Inferior parietal cortex (tissue), 1 donor: ENCODE measurements at regions not wholly inside any gene's neighbourhood (a gene's known extent, or its start where the extent isn't known, plus 50 kb on each side); places are given as distances from the start of the nearest gene placed in this dataset.

Experiments
- DNase-seq: peaks from one replicate; pipeline ENCODE4 v3.0.0-alpha.2; 2016; ENCODE audit errors: extremely low spot score

DNA sequence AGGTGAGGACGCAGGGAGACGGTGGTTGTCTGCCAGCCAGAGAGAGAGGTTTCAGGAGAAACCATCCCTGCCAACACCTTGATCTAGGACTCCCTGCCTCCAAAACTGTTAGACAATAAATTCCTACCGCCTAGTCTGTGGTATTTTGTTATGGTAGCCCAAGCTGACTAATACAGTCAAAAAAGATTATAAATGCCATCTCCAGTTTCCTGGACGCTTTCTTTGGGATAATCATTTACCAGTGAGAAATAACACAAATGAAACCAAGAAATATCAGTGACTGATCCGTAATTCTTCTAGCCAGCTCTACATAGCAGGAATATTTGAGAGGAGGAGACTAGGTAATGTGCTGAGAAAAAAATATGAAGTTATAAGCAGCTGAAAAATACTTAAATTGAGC, 707.8 kb upstream of the LMCD1 start:
- no peak for DNase-seq

DNA sequence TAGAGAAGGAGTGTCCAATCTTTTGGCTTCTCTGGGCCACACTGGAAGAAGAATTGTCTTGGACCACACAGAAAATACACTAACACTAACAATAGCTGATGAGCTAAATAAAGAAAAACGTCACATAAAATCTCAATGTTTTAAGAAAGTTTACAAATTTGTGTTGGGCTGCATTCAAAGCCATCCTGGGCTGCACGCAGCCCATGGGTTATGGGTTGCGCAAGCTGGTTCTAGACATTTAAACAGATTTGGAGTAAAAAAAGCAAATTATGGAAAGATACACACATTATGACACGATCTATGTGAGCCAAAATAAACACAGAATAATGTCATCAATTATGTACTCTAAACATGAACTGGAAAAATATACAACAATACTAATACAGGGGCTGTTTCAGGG, 703.3 kb upstream of the LMCD1 start:
- DNase-seq = no peak

DNA sequence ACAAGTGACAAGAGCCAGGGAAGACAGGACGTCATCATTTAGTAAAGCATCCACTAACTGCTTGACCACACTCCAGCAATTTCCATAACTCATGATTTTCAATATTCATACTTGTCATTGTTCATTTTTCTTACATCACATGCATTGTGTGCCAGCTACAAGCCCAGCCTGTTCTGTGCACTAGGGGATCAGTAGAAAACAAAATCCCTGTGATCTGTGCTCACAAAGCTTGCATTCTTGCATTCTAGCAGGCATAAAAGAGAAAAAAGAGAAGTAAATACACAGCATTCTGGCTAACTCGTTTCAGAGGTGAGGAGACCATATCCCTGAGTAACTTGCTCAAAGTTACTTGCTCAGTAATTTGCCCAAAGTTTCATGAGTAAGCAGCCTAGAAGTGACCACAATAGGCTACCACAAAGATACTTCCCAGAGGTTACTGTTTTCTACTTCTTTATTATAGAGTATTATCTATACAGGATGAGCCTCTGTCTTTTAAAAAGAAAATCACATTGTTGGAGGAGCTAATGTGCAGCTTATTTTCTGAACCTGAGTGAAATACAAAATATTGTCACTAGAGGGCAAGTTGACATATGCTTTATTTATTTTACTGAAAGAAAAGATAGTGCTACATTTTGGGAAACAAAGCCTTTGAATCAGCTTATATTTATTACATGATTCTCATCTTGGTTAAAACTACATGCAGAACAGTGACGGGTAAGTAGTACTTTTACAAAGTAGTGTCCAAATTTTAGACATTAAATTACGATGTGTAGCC, 701.4 kb upstream of the LMCD1 start:
- DNase-seq = peak; percentile 41

DNA sequence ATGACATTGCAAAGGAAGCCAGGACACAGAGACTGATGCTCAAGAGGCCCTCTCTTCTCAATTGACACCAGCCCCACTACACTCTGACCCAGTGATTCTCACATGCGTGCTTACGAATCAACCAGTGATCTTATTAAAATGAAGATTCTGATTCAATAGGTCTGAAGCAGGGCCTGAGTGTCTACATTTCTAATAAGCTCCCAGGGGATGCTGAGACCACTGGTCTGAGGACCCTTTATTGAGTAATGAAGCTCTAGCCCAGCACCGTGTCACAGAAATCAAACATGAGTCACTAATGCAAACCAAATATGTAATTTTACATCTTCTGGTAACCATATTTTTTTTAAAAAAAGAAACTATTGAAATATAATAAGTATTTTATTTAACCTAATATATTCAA, 689.1 kb upstream of the LMCD1 start:
- no peak for DNase-seq

DNA sequence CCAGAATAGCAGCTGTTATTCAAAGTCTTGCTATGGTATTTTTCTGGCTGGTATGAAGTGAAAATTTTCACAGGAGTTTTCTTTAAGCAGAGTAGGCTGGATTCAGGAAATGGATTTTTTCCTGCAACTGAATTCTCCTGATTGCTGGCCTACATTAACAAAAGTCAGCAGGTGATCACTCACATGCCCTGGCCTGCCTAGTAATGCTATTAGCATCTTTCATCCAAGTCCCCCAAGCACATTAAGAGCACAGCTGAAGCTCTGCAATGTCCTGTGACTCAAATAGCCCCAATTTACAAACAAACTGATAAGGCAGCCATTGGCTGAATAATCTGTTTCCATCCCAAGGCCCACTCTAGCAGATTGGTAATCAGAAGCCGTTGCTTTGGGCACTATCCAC, 688.3 kb upstream of the LMCD1 start:
- no peak for DNase-seq

DNA sequence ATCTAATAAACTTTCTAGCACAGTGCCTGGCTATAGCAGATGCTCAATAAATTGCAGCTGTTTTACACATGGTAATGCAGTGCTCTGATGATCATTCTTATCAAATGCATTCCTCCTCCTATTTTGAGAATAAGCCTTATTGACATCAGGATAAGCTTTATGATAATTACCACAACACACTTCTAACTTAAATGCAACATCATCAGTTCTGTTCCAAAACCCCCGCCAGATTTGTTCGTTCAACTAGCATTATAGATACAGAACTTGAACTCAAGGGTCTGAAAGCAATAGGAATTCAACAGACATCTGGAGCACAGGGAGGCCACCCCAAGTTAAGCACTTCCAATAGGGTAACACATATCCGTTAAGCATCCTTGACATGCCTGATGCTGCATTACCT, 684.4 kb upstream of the LMCD1 start:
- DNase-seq = no peak

DNA sequence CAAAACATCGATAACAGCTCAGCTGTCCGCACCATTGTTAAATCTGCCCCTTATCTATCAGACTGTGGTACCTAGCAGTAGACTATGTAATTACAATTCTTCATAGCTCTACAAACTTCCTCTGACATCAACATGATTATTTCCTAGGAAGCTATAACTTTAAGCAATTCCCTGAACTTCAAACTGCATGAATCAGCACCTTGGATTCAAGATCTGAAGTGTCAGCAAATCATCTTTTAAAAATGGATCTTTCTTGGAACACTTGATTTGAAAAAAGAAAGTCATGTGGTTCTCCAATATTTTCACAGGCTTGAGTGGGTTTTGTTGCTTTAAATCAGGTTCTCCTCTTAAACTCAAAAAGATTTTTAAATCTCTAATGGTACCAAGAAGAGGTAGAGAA, 680.7 kb upstream of the LMCD1 start:
- no peak for DNase-seq

DNA sequence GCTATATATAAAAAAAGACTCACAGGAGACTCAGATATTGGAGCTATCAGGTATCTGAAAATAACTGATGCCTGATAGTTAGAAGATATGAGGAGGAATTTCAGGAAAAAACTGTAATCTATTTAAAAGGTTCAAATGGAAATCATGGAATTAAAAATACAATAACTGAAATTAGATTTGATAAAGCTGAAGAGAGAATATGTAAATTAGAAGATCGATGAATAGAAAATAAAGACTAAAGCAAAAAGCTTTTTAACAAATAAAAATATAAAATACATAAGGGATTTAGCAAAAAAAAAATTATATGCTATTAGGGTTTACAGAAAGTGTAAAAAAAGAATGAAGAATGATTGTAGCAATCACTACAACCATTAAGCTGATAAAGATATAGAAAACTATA, 679.8 kb upstream of the LMCD1 start:
- DNase-seq = no peak

DNA sequence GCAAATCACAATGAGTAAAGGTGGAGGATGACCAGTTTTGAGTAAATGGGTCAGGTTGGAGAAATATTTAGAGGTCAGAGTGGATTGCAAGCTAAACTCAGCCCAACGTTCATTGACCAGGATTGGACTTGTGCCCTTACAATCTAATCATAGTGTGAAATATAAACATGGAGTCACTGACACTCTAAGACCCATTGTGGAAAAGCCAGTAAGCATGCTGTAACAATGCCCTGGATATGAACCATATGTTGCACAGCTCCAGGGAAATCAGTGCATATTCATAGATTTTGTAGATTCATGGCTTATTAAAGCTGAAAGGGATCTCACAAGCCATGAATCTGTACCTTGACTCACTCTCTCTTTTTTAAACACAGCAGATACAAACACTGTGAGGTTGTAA, 660.2 kb upstream of the LMCD1 start:
- no peak for DNase-seq

DNA sequence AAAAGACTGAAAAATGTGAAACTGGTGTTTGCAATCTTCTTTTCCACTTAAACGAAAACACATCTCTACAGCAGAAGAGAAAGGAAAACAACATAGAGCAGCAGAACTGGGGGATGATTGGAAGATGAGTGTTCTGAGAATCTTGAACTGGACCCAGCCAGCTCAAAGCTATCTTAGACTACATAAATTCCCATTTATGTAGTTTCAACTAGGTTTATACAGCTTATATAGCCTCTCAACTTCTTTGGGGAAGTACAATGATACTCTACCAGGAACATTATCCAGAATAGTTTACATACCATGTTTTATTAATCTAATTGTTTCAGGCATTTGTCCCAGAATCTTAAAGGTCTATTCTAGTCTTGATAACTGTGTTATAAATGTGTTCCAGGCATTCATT, 658.2 kb upstream of the LMCD1 start:
- no peak for DNase-seq

DNA sequence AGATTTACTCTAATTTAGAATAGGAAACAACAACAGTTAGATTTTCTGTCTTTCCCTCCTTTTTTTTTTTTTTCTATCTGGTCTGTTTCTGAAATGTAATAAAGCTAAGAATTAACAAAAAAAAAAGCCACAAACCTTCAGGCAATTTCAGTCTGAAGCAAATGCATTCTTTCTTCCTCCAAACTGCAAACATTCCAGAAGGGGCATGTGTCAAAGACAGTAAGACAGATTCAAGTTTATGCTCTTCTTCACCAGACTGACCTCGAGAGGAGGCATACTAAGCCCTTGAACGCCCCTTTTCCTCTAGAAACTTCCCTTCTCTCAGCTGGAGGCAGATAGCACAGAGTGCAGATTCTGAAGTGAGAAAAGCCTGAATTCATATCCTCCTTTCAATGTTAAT, 654.6 kb upstream of the LMCD1 start:
- DNase-seq = no peak

DNA sequence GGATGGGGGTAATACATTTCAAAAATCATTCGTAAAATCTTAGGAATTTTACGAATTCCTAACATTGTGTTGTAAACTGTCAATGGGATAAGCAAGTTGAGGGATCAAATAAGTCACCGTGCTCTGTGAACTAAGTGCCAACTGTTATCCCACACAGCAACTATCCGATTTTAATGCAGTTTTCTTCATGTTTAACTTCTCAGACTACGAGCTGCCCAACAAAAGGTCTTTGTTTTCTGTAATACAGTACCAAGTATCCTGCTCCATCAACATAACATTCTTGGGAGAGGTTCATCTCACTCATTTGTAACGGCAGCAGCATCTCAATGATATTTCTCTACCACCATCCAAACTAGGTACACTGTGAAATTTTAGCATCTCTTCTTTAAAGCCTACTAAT, 654.1 kb upstream of the LMCD1 start:
- no peak for DNase-seq

DNA sequence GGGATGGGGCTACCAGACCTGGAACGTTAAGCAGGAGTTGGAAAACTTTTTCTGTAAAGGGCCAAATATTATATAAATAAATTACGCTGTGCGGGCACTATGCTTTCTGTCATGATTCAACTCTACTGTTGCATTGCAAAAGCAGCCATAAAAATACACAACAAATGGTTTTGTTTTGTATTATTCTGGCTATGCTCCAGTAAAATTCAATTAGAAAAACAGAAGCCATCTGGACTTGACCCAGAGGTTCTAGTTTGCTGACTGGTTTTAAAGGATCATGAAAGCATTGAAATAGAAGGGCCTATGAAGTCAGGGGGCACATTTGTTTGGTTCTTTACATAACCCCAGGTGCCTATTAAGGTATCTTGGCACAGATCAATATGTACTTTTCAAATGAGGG, 647.4 kb upstream of the LMCD1 start:
- no peak for DNase-seq

DNA sequence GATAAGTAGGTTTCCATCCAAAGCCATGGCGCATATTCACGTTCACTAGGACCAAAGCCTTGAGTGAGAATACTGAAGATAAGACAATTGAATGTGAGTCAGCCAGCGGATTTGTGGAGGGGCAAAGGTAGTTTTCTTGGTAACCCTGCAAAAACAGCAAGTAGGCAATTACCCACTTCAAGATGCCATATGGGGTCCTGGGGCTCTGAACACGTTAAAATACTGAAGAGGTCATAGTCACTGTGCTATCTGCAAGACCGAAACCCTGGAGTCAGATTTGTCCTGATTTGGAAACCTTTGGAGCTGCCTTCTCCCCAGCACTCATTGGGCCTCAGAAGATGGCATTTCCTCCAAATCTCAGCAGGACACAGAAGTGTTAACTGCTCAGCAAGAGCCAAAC, 646.9 kb upstream of the LMCD1 start:
- DNase-seq = no peak

DNA sequence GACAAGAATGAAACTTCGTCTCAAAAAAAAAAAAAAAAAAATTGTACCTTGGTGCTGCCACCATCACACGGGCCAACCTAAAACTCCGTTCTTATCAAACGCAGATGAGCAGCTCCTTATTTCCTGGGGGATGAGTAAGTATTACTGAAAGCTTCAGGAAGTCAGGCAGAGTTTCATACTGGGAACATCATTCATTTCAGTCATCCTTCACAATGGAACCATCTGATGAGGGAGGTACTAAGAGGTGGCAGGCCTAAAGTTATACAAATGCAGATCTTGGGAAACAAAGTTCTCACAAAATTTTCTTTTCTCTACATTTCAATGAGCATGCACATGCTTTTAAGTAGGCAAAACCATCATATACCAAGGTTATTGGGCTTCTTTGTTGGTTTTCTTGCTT, 636.0 kb upstream of the LMCD1 start:
- no peak for DNase-seq

DNA sequence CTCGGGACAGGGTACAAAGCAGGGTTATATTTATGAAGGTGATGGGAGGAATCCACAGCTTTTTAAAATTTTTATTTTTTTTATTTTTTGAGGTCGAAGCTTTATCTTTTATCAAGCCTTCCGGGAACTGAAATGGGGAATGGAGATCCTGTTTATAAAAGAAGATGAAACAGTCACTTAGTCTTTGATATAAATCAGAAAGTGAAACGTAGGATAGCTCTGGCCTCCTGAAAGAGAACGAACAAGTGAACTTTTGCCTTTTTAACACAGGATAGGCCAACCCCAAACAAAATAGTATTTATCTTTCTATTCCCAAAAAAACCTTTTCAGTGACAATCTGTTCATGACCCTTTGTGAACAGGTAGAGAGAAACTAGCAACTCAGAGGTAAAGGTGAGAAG, 634.0 kb upstream of the LMCD1 start:
- no peak for DNase-seq

DNA sequence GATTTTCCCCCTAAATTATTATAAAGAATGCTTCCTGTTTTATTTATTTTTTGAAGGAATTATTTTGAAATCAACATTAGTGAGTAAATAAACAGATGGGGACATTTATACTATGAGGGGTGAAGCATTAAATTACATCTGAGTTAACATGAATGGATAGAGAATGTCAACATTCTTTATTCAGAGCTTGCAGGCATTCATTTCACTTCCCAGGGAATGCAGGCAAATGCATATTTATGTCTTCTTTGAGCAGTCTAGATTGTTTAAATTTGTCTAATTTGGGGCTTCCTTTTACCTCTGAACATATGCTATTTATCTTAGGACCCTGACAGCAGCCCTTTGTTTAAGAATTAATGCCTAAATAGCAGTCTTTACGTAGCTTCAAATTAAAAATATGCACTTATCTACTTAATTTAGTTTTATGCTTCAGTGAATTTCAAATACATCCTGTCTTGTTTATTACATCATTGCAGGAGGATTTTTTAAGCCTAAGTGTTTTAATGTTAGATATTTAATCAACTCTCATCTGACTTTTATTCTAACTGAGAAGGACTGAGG, 630.5 kb upstream of the LMCD1 start:
- DNase-seq = no peak

DNA sequence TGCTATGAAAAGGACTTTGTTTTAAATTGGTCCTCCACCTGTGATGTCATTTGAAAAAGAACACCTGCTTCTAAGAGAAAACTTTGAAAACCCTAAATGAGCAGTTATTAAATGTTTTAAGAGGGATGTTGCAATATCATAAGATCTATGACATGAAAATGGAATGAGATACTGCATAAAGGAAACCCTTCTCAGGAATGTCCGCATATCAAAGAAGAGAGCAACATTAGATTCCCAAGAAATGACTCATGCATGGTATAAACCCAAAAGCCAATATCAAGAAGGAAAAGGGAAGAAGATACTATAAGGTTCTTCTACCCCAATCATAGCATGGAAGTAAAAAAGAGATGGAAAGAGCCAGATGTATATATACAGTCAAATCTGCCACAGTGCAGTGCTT, 627.5 kb upstream of the LMCD1 start:
- DNase-seq = no peak

DNA sequence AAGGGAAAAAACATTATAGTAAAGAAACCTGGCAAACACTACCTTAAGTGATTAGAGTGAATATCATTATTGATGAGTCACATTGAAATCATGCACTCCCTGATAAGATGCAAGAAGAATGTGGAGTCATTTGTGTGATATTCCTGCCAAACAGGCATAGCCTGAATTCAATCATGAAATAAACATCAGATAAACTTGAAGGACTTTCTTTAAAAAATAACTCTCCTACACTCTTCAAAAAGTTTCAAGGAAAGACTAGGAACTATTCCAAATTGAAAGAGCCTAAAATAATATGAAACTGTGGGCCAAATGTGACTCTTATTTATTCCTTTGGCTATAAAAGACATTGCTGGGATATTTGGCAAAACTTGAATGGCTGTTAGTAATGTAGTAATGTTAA, 625.7 kb upstream of the LMCD1 start:
- DNase-seq = no peak

DNA sequence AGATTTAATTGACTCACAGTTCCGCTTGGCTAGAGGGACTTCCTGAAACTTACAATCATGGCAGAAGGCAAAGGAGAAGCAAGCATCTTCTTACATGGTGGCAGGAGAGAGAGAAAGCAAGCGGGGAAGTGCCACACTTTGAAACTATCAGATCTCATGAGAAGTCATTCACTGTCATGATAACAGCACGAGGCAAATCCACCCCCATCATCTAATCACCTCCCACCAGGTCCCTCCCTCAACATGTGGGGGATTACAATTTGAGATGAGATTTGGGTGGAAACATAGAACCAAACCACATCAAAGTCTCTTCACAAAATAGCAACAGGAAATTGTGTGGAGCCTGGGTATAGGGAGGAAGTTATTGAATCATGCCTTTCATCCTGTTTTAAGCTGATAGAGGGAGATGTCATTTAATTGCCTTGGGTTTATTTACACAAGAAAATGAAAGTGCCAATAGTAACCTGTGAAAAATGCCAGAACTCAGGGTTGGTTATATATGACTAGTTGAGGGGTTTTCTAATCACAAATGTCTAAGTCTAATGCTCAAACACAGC, 624.8 kb upstream of the LMCD1 start:
- DNase-seq = no peak

DNA sequence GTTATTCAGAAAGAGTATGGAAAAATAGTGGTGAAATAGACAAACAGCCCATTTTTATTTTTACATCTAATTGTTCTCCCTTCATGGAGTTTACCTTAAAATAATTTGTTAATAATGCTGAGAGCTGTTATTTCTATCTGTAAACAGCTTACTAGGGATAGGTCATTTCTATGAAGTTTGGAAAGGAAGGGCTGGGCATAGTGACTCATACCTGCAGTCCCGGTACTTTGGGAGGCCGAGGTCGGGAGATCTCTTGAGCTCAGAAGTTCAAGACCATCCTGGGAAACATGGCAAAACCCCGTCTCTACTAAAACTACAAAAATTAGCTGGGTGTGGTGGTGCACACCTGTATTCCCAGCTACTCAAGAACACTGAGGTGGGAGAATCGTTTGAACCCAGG, 624.3 kb upstream of the LMCD1 start:
- no peak for DNase-seq

DNA sequence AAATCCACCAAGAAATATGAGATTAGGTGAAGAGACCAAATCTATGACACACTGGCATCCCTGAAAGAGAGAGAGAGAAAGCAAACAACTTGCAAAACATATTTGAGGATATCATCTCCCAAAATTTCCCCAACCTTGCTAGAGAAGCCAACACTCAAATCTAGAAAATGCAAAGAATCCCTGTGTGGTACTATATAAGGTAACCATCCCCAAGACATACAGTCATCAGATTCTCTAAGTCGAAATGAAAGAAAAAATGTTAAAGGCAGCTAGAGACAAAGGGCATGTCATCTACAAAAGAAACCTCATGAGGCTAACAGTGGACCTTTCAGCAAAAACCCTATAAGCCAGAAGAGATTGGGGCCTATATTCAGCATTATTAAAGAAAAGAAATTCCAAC, 622.1 kb upstream of the LMCD1 start:
- no peak for DNase-seq

DNA sequence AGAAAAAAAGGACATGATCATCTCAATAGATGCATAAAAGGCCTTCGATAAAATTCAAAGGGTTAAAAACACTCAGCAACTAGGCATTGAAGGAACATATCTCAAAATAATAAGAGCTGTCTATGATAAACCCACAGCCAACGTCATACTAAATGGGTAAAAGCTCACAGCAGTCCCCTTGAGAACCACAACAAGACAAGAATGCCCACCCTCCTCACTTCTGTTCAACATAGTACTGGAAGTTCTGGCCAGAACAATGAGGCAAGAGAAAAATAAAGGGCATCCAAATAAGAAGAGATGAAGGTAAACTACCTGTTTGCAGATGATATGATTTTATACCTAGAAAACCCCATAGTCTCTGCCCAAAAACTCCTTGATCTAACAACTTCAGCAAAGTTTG, 619.7 kb upstream of the LMCD1 start:
- no peak for DNase-seq

DNA sequence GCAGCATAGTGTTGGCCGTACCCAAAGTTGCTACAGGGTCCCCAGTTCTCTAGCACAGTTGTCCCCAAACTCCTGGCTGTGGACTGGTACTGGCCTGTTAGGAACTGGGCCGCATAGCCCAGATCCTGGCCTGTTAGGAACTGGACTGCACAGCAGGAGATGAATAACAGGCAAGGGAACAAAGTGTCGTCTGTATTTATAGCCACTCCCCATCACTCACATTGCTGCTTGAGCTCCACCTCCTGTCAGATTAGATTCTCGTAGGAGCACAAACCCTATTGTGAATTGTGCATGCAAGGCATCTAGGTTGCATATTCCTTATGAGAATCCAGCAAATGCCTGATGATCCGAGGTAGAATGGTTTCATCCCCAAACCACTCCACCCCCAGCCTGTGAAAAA, 604.0 kb upstream of the LMCD1 start:
- DNase-seq = peak; percentile 55
